GM10248 (cell line): ENCODE measurements at regions not wholly inside any gene's neighbourhood (a gene's known extent, or its start where the extent isn't known, plus 50 kb on each side); places are given as distances from the start of the nearest gene placed in this dataset.
A peak's percentile ranks its signal among the peaks of the same experiment; 100 is the strongest.

Experiments used
- CTCF ChIA-PET: fragments of 300-600 bp; sonication (Branson Sonifier 250); formaldehyde crosslinking; extraction: SDS; loops from one replicate; lab custom pipeline; 2021; ENCODE audit warnings: antibody characterized with exemption; lab: Yijun Ruan, JAX
- POLR2A ChIA-PET: fragments of 350-650 bp; sonication (Branson Sonifier 250); formaldehyde crosslinking; extraction: SDS; loops from one replicate; lab custom pipeline; 2020; ENCODE audit warnings: antibody characterized with exemption; lab: Yijun Ruan, JAX
- DNase-seq: peaks from one replicate; pipeline ENCODE4 v3.0.0; 2012; ENCODE audit errors: extremely low spot score
- TF ChIP-seq, protein P1 (sequence below): IDR thresholded peaks from 2 replicates; pipeline ENCODE4 v1.5.1; 2012; ENCODE audit warnings: mild to moderate bottlenecking, low read depth; ENCODE audit errors: extremely low read depth, missing control alignments, control extremely low read depth

DNA sequence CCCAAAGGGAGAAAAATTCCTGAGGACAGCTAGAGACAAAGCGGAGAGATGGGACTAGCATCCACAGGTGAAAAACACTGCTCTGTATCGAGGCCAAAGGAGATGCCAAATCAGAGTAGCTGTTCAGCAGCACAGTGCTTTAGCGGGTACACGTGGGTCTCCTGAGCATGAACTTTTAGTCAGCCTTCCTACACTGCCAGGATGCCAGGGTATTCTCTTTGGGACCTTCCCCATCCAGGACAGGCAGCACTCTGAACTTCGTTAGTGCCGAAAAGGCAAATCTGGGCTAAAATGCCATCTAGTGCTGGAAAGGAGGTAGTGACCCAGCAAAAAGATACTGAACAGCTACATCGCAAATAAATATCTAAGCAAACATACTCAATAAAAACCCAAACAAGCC, 64.9 kb downstream of the C6orf58 start:
- ChIA-PET CTCF (interaction anchor here (0.6 to 2.3 kb wide), 8 partner anchors 9 to 178 kb away, joined by 3 to 10 read pairs (median 4); no protein-coding TSS in a partner anchor), POLR2A (no interaction called here)
- peak; percentile 17 for DNase-seq
- TF ChIP-seq, protein P1, sequence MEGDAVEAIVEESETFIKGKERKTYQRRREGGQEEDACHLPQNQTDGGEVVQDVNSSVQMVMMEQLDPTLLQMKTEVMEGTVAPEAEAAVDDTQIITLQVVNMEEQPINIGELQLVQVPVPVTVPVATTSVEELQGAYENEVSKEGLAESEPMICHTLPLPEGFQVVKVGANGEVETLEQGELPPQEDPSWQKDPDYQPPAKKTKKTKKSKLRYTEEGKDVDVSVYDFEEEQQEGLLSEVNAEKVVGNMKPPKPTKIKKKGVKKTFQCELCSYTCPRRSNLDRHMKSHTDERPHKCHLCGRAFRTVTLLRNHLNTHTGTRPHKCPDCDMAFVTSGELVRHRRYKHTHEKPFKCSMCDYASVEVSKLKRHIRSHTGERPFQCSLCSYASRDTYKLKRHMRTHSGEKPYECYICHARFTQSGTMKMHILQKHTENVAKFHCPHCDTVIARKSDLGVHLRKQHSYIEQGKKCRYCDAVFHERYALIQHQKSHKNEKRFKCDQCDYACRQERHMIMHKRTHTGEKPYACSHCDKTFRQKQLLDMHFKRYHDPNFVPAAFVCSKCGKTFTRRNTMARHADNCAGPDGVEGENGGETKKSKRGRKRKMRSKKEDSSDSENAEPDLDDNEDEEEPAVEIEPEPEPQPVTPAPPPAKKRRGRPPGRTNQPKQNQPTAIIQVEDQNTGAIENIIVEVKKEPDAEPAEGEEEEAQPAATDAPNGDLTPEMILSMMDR = peak; percentile 67
